GM13977 (cell line): ENCODE measurements at regions not wholly inside any gene's neighbourhood (a gene's known extent, or its start where the extent isn't known, plus 50 kb on each side); places are given as distances from the start of the nearest gene placed in this dataset.

Experiments
- DNase-seq: peaks from one replicate; pipeline ENCODE4 v3.0.0; 2012; ENCODE audit warnings: low spot score
- in situ Hi-C: fragments of 300-500 bp; cut with MboI; formaldehyde crosslinking; loops from one replicate; pipeline ENCODE4 v1.12.0; 2022; ENCODE audit warnings: low sequenced_read_pairs, low pct_unique_long_range_greater_than_20kb, mixed read lengths, inconsistent platforms; ENCODE audit not compliant: unreplicated experiment
- TF ChIP-seq, protein P1 (sequence below): IDR thresholded peaks from 2 replicates; pipeline ENCODE4 v1.5.1; 2012; ENCODE audit warnings: mild to moderate bottlenecking, control low read depth; ENCODE audit not compliant: insufficient read depth; ENCODE audit errors: extremely low read depth, missing control alignments

GRCh38 chr17:70336411-70336810 lies 167.1 kb downstream of the KCNJ2 start:
- TF ChIP-seq, protein P1, sequence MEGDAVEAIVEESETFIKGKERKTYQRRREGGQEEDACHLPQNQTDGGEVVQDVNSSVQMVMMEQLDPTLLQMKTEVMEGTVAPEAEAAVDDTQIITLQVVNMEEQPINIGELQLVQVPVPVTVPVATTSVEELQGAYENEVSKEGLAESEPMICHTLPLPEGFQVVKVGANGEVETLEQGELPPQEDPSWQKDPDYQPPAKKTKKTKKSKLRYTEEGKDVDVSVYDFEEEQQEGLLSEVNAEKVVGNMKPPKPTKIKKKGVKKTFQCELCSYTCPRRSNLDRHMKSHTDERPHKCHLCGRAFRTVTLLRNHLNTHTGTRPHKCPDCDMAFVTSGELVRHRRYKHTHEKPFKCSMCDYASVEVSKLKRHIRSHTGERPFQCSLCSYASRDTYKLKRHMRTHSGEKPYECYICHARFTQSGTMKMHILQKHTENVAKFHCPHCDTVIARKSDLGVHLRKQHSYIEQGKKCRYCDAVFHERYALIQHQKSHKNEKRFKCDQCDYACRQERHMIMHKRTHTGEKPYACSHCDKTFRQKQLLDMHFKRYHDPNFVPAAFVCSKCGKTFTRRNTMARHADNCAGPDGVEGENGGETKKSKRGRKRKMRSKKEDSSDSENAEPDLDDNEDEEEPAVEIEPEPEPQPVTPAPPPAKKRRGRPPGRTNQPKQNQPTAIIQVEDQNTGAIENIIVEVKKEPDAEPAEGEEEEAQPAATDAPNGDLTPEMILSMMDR: no peak
- in situ Hi-C loops: no loop called here
- no peak for DNase-seq

DNA sequence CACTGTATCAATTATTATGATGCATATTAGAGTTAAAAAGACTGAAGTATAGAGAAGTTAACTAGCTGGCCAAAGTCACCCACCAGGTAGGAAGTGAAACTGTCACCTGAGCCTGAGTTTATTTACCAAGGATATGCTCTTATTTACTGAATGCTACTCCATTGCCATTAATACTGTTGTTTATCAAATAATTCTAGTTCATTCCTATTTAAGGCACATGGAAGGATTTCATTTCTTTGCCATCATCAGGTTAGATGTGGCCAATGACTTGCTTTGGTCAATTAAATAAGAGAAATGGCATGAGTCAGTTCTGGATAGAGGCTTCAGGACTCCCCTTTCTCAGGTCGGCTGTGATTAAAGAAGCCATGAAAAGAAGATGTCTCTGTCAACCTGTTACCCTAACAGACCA lies 169.6 kb downstream of the KCNJ2 start:
- DNase-seq: no peak
- in situ Hi-C loops: no loop called here
- TF ChIP-seq, protein P1: no peak

GRCh38 chr17:70343114-70343513 lies 173.8 kb downstream of the KCNJ2 start:
- TF ChIP-seq, protein P1: no peak
- no peak for DNase-seq
- in situ Hi-C loops: no loop called here

GRCh38 chr17:70344386-70345060 lies 175.2 kb downstream of the KCNJ2 start:
- in situ Hi-C loops: no loop called here
- TF ChIP-seq, protein P1: no peak
- no peak for DNase-seq

DNA sequence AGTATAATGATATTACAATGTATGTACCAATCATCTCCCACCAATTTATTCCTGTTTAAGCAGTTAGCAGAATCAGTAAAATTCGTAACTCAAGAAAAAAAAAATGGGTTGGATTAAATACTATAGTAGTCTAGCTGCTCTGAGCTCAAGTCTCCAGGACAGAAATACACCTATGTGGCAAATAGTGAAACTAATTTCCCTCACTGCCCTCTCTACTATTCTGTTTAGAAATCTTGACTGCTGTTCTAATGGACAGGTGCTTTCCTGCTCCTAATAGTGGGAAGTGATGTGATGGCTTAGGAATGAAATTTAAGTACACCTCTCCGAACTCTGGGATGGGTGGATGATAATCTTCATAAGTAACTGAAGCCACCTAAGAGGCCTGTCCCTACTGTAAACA lies 175.7 kb downstream of the KCNJ2 start:
- TF ChIP-seq, protein P1: no peak
- no peak for DNase-seq
- in situ Hi-C loops: no loop called here

DNA sequence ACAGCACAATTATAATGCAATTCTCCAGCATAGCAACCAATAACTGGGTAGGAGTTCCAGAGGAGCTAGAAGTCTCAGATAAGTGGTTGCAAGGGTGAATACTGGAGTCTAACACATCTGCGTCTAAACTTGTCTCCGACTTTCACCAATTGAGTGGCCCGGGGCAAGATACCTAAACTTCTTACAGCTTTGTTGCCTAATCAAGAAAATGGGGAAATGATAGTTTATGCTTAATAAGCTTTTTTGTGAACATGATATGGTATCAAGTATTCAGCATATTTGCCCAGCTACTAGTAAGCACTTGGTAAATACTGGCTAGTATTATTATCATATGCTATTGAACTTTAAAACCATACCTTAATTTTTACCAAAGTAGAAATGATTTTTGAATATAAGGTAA lies 183.5 kb downstream of the KCNJ2 start:
- TF ChIP-seq, protein P1: no peak
- in situ Hi-C loops: no loop called here

DNA sequence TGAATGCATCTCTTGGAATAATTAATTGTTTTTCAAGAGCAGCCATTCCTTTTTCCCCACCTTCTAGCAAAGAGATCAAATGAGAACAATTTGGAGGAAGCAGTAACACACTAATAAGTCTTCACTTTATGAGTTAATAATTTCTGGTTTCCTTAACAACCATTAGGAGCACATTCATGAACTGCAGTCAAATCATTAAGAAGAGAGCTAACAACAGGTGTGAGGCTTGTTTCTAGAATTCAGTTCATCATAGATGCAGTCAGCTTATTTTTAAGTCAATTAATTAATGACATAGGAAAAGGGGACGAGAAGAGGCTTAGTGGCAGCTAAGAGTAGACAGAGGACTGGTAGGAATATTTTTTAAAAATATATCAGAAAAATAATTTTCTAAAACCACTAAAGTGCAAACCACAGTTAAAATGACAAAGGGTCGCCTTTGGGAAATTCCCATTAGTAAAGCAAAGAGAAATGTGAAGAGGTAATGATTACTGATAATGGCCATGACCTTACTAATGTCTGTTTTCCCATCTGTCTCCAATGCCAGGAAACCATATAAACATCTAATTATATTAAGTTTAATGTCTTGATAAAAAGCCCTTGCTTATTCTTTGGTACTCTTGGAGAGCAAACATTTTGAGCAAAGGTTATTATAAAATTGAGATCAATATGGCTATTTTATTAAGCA lies 184.2 kb downstream of the KCNJ2 start:
- TF ChIP-seq, protein P1: no peak
- DNase-seq: no peak
- in situ Hi-C loops: no loop called here

More for the DNA sequence above, 183.5 kb downstream of the KCNJ2 start:
- DNase-seq: no peak
